ENCODE measurements at regions not wholly inside any gene's neighbourhood (a gene's known extent, or its start where the extent isn't known, plus 50 kb on each side); places are given as distances from the start of the nearest gene placed in this dataset.

- Histone ChIP-seq H3F3A (ENCODE audit: control insufficient read depth, insufficient read depth) (no peaks in the 10 kb centered on the region), H3K27ac (ENCODE audit: low read depth, low read length) (no peak overlapping the region), H3K4me2 (ENCODE audit: low read length) (no peak overlapping the region), H3K36me3 (ENCODE audit: control insufficient read depth, low read length) (no peaks in the 10 kb centered on the region), H3K9me2 (replicated peaks; ENCODE audit: control insufficient read depth, low read length) (no peaks in the 10 kb centered on the region), H3K9me3 (ENCODE audit: control insufficient read depth, insufficient read depth, low read length) (no peaks in the 10 kb centered on the region), H3K4me3 (ENCODE audit: low read length) (no peak overlapping the region), H4K20me1 (ENCODE audit: control insufficient read depth, insufficient read depth, low read depth, low read length) (no peaks in the 10 kb centered on the region), H3K27me3 (ENCODE audit: control insufficient read depth, low read length) (peaks cover 13% of the 10 kb centered on the region), H3K4me1 (ENCODE audit: control insufficient read depth, low read length) (no peaks in the 10 kb centered on the region), H3K79me2 (ENCODE audit: control insufficient read depth, low read length) (no peaks in the 10 kb centered on the region)
- TF ChIP-seq CTCF (IDR thresholded peaks at IDR 0.05; ENCODE audit: low read depth, low read length, poor library complexity, severe bottlenecking), result no peak
- TF ChIP-seq EZH2phosphoT487 (IDR thresholded peaks at IDR 0.05; ENCODE audit: borderline replicate concordance, low read length), result no peak
Measured at GRCh38 chr14:76287063-76287462, 88.9 kb upstream of the ESRRB start.

- TF ChIP-seq CTCF (IDR thresholded peaks at IDR 0.05; ENCODE audit: low read depth, low read length, poor library complexity, severe bottlenecking) (no peak), EZH2phosphoT487 (IDR thresholded peaks at IDR 0.05; ENCODE audit: borderline replicate concordance, low read length) (no peak)
- no peaks in the 10 kb centered on the region for H3K9me3 ChIP-seq (ENCODE audit: control insufficient read depth, insufficient read depth, low read length)
- H3K27ac ChIP-seq (ENCODE audit: low read depth, low read length), result no peak overlapping the region
- H3K4me1 ChIP-seq (ENCODE audit: control insufficient read depth, low read length), result no peaks in the 10 kb centered on the region
- no peak overlapping the region for H3K4me2 ChIP-seq (ENCODE audit: low read length)
- H3K9me2 ChIP-seq (replicated peaks; ENCODE audit: control insufficient read depth, low read length), result no peaks in the 10 kb centered on the region
- no peaks in the 10 kb centered on the region for H4K20me1 ChIP-seq (ENCODE audit: control insufficient read depth, insufficient read depth, low read depth, low read length)
- no peaks in the 10 kb centered on the region for H3K36me3 ChIP-seq (ENCODE audit: control insufficient read depth, low read length)
- H3K4me3 ChIP-seq (ENCODE audit: low read length), result no peak overlapping the region
- no peaks in the 10 kb centered on the region for H3K79me2 ChIP-seq (ENCODE audit: control insufficient read depth, low read length)
- peaks cover 10% of the 10 kb centered on the region for H3K27me3 ChIP-seq (ENCODE audit: control insufficient read depth, low read length)
- H3F3A ChIP-seq (ENCODE audit: control insufficient read depth, insufficient read depth), result no peaks in the 10 kb centered on the region
Measured at GRCh38 chr14:76289276-76289675, 86.7 kb upstream of the ESRRB start.

- Histone ChIP-seq H3K27ac (ENCODE audit: low read depth, low read length) (no peak overlapping the region), H3K4me2 (ENCODE audit: low read length) (no peak overlapping the region), H3K9me2 (replicated peaks; ENCODE audit: control insufficient read depth, low read length) (no peaks in the 10 kb centered on the region), H3K4me1 (ENCODE audit: control insufficient read depth, low read length) (no peaks in the 10 kb centered on the region), H4K20me1 (ENCODE audit: control insufficient read depth, insufficient read depth, low read depth, low read length) (no peaks in the 10 kb centered on the region), H3K36me3 (ENCODE audit: control insufficient read depth, low read length) (no peaks in the 10 kb centered on the region), H3F3A (ENCODE audit: control insufficient read depth, insufficient read depth) (no peaks in the 10 kb centered on the region), H3K9me3 (ENCODE audit: control insufficient read depth, insufficient read depth, low read length) (no peaks in the 10 kb centered on the region), H3K4me3 (ENCODE audit: low read length) (no peak overlapping the region), H3K79me2 (ENCODE audit: control insufficient read depth, low read length) (no peaks in the 10 kb centered on the region), H3K27me3 (ENCODE audit: control insufficient read depth, low read length) (peaks cover 10% of the 10 kb centered on the region; the same call in 1 of the 2 replicates)
- no peak for TF ChIP-seq CTCF (IDR thresholded peaks at IDR 0.05; ENCODE audit: low read depth, low read length, poor library complexity, severe bottlenecking)
- no peak for TF ChIP-seq EZH2phosphoT487 (IDR thresholded peaks at IDR 0.05; ENCODE audit: borderline replicate concordance, low read length)
Measured at GRCh38 chr14:76292561-76292960, 83.4 kb upstream of the ESRRB start.

GRCh38 chr14:76293221-76293620, 82.7 kb upstream of the ESRRB start:
- TF ChIP-seq CTCF (IDR thresholded peaks at IDR 0.05; ENCODE audit: low read depth, low read length, poor library complexity, severe bottlenecking) (no peak), EZH2phosphoT487 (IDR thresholded peaks at IDR 0.05; ENCODE audit: borderline replicate concordance, low read length) (no peak)
- Histone ChIP-seq H3K9me2 (replicated peaks; ENCODE audit: control insufficient read depth, low read length) (no peaks in the 10 kb centered on the region), H3K4me3 (ENCODE audit: low read length) (no peak overlapping the region), H3K4me2 (ENCODE audit: low read length) (no peak overlapping the region), H3K4me1 (ENCODE audit: control insufficient read depth, low read length) (no peaks in the 10 kb centered on the region), H3K36me3 (ENCODE audit: control insufficient read depth, low read length) (no peaks in the 10 kb centered on the region), H3K9me3 (ENCODE audit: control insufficient read depth, insufficient read depth, low read length) (no peaks in the 10 kb centered on the region), H3K79me2 (ENCODE audit: control insufficient read depth, low read length) (no peaks in the 10 kb centered on the region), H4K20me1 (ENCODE audit: control insufficient read depth, insufficient read depth, low read depth, low read length) (no peaks in the 10 kb centered on the region), H3F3A (ENCODE audit: control insufficient read depth, insufficient read depth) (no peaks in the 10 kb centered on the region), H3K27me3 (ENCODE audit: control insufficient read depth, low read length) (peaks cover 10% of the 10 kb centered on the region; the same call in 1 of the 2 replicates), H3K27ac (ENCODE audit: low read depth, low read length) (no peak overlapping the region)
